ENCODE measurements at regions not wholly inside any gene's neighbourhood (a gene's known extent, or its start where the extent isn't known, plus 50 kb on each side); places are given as distances from the start of the nearest gene placed in this dataset.

- 17 to 32% methylated on average over 1 to 2 of the region's 2 CpGs for WGBS, 2 donors (ENCODE audit: low coverage in 1 of 2)
- intact Hi-C loops (cut with DNase I; ENCODE audit: low total_unique reads) (no loop called here), in situ Hi-C loops (cut with MboI; ENCODE audit: low pct_ligation_motif_present in 1 of 4, low pct_unique_long_range_greater_than_20kb in 1 of 4, low sequenced_read_pairs in 3 of 4) (no loop called here)
- H3K27me3 ChIP-seq, result no peaks in the 10 kb centered on the region
- no peaks in the 10 kb centered on the region for H3K4me1 ChIP-seq
- no peaks in the 10 kb centered on the region for H3K9me3 ChIP-seq
- H3K36me3 ChIP-seq, result no peaks in the 10 kb centered on the region
- H3K4me3 ChIP-seq, result no peak overlapping the region
- H3K27ac ChIP-seq, result no peak overlapping the region
- TF ChIP-seq POLR2A (IDR thresholded peaks at IDR 0.05), result no peak
- DNase-seq, result no peak
Observed at GRCh38 chr3:1019157-1019556, 73.7 kb upstream of the CNTN6 start.

GRCh38 chr3:1026395-1026794 is 66.4 kb upstream of the CNTN6 start:
- no peaks in the 10 kb centered on the region for H3K4me1 ChIP-seq
- no peak overlapping the region for H3K27ac ChIP-seq
- no peaks in the 10 kb centered on the region for H3K27me3 ChIP-seq
- WGBS, 2 donors (ENCODE audit: low coverage in 1 of 2), result 73 to 79% methylated on average over 2 of the region's 2 CpGs
- intact Hi-C loops (cut with DNase I; ENCODE audit: low total_unique reads), result no loop called here
- TF ChIP-seq CTCF (IDR thresholded peaks at IDR 0.05) (no peak), POLR2AphosphoS5 (IDR thresholded peaks at IDR 0.05) (no peak), POLR2A (IDR thresholded peaks at IDR 0.05) (no peak), EP300 (IDR thresholded peaks at IDR 0.05; ENCODE audit: low read depth) (no peak)
- H3K9me3 ChIP-seq, result no peaks in the 10 kb centered on the region
- H3K36me3 ChIP-seq, result no peaks in the 10 kb centered on the region
- in situ Hi-C loops (cut with MboI; ENCODE audit: low pct_ligation_motif_present in 1 of 4, low pct_unique_long_range_greater_than_20kb in 1 of 4, low sequenced_read_pairs in 3 of 4), result no loop called here
- DNase-seq, result no peak
- H3K4me3 ChIP-seq, result no peak overlapping the region

GRCh38 chr3:1036207-1036826 is 56.5 kb upstream of the CNTN6 start:
- Histone ChIP-seq H3K4me3 (no peak overlapping the region), H3K36me3 (no peaks in the 10 kb centered on the region), H3K4me1 (no peaks in the 10 kb centered on the region), H3K27me3 (no peaks in the 10 kb centered on the region), H3K9me3 (no peaks in the 10 kb centered on the region), H3K27ac (no peak overlapping the region)
- 79 to 82% methylated on average over 3 to 4 of the region's 4 CpGs for WGBS, 2 donors (ENCODE audit: low coverage in 1 of 2)
- no peak for TF ChIP-seq POLR2A (IDR thresholded peaks at IDR 0.05)
- no peak for TF ChIP-seq POLR2AphosphoS5 (IDR thresholded peaks at IDR 0.05)
- TF ChIP-seq CTCF (IDR thresholded peaks at IDR 0.05), result no peak
- TF ChIP-seq EP300 (IDR thresholded peaks at IDR 0.05; ENCODE audit: low read depth), result no peak
- DNase-seq, result no peak
- intact Hi-C loops (cut with DNase I; ENCODE audit: low total_unique reads) (no loop called here), in situ Hi-C loops (cut with MboI; ENCODE audit: low pct_ligation_motif_present in 1 of 4, low pct_unique_long_range_greater_than_20kb in 1 of 4, low sequenced_read_pairs in 3 of 4) (no loop called here)

- no peaks in the 10 kb centered on the region for H3K36me3 ChIP-seq
- in situ Hi-C loops (cut with MboI; ENCODE audit: low pct_ligation_motif_present in 1 of 4, low pct_unique_long_range_greater_than_20kb in 1 of 4, low sequenced_read_pairs in 3 of 4), result no loop called here
- H3K4me3 ChIP-seq, result no peak overlapping the region
- no peak for DNase-seq
- WGBS, 2 donors (ENCODE audit: low coverage in 1 of 2), result 74 to 78% methylated on average over 5 of the region's 5 CpGs
- H3K9me3 ChIP-seq, result no peaks in the 10 kb centered on the region
- H3K4me1 ChIP-seq, result no peaks in the 10 kb centered on the region
- intact Hi-C loops (cut with DNase I; ENCODE audit: low total_unique reads), result no loop called here
- H3K27ac ChIP-seq, result no peak overlapping the region
- no peaks in the 10 kb centered on the region for H3K27me3 ChIP-seq
- TF ChIP-seq EP300 (IDR thresholded peaks at IDR 0.05; ENCODE audit: low read depth), result no peak
- no peak for TF ChIP-seq POLR2AphosphoS5 (IDR thresholded peaks at IDR 0.05)
- TF ChIP-seq POLR2A (IDR thresholded peaks at IDR 0.05), result no peak
- no peak for TF ChIP-seq CTCF (IDR thresholded peaks at IDR 0.05)
Observed at GRCh38 chr3:1037631-1038030, 55.2 kb upstream of the CNTN6 start.
